Middle frontal gyrus (tissue), 1 donor: ENCODE measurements at regions not wholly inside any gene's neighbourhood (a gene's known extent, or its start where the extent isn't known, plus 50 kb on each side); places are given as distances from the start of the nearest gene placed in this dataset.

ENCODE experiments used
- DNase-seq: peaks from one replicate; pipeline ENCODE4 v3.0.0-alpha.2; 2015; ENCODE audit warnings: low spot score; ENCODE audit errors: extremely low spot score

- no peak for DNase-seq
Measured at GRCh38 chr14:25103271-25103670, 53.3 kb upstream of the STXBP6 start.

- DNase-seq: no peak
Measured at GRCh38 chr14:25102788-25103187, 52.8 kb upstream of the STXBP6 start.

GRCh38 chr14:25101276-25101675, 51.3 kb upstream of the STXBP6 start:
- DNase-seq: no peak
